ENCODE measurements at regions not wholly inside any gene's neighbourhood (a gene's known extent, or its start where the extent isn't known, plus 50 kb on each side); places are given as distances from the start of the nearest gene placed in this dataset.

GRCh38 chr15:23806980-23807379 lies 119.9 kb upstream of the NDN start:
- no peak for TF ChIP-seq CTCF (IDR thresholded peaks at IDR 0.05)
- Mint-ChIP-seq H3K36me3 (ENCODE audit: unreplicated experiment) (no peaks in the 10 kb centered on the region), H3K27ac (ENCODE audit: unreplicated experiment) (no peak overlapping the region), H3K4me1 (ENCODE audit: unreplicated experiment) (no peaks in the 10 kb centered on the region), H3K27me3 (ENCODE audit: unreplicated experiment) (no peaks in the 10 kb centered on the region), H3K9me3 (ENCODE audit: unreplicated experiment) (peaks cover 32% of the 10 kb centered on the region), H3K4me3 (ENCODE audit: unreplicated experiment) (no peak overlapping the region)
- DNase-seq (ENCODE audit: extremely low spot score, unreplicated experiment) = no peak

GRCh38 chr15:23823508-23823907 lies 136.4 kb upstream of the NDN start:
- no peak for TF ChIP-seq CTCF (IDR thresholded peaks at IDR 0.05)
- peaks cover 48% of the 10 kb centered on the region for H3K9me3 Mint-ChIP-seq (ENCODE audit: unreplicated experiment)
- no peak overlapping the region for H3K27ac Mint-ChIP-seq (ENCODE audit: unreplicated experiment)
- no peak overlapping the region for H3K4me3 Mint-ChIP-seq (ENCODE audit: unreplicated experiment)
- H3K36me3 Mint-ChIP-seq (ENCODE audit: unreplicated experiment) = no peaks in the 10 kb centered on the region
- H3K4me1 Mint-ChIP-seq (ENCODE audit: unreplicated experiment) = no peaks in the 10 kb centered on the region
- no peaks in the 10 kb centered on the region for H3K27me3 Mint-ChIP-seq (ENCODE audit: unreplicated experiment)
- no peak for DNase-seq (ENCODE audit: extremely low spot score, unreplicated experiment)

GRCh38 chr15:23828786-23829185 lies 141.7 kb upstream of the NDN start:
- H3K27me3 Mint-ChIP-seq (ENCODE audit: unreplicated experiment) = no peaks in the 10 kb centered on the region
- H3K27ac Mint-ChIP-seq (ENCODE audit: unreplicated experiment) = no peak overlapping the region
- H3K36me3 Mint-ChIP-seq (ENCODE audit: unreplicated experiment) = no peaks in the 10 kb centered on the region
- H3K4me3 Mint-ChIP-seq (ENCODE audit: unreplicated experiment) = no peak overlapping the region
- no peak for DNase-seq (ENCODE audit: extremely low spot score, unreplicated experiment)
- no peak for TF ChIP-seq CTCF (IDR thresholded peaks at IDR 0.05)
- peaks cover 47% of the 10 kb centered on the region for H3K9me3 Mint-ChIP-seq (ENCODE audit: unreplicated experiment)
- no peaks in the 10 kb centered on the region for H3K4me1 Mint-ChIP-seq (ENCODE audit: unreplicated experiment)

GRCh38 chr15:23835953-23836352 lies 148.8 kb upstream of the NDN start:
- TF ChIP-seq CTCF (IDR thresholded peaks at IDR 0.05) = no peak
- Mint-ChIP-seq H3K9me3 (ENCODE audit: unreplicated experiment) (peaks cover 66% of the 10 kb centered on the region), H3K4me3 (ENCODE audit: unreplicated experiment) (no peak overlapping the region), H3K4me1 (ENCODE audit: unreplicated experiment) (no peaks in the 10 kb centered on the region), H3K36me3 (ENCODE audit: unreplicated experiment) (no peaks in the 10 kb centered on the region), H3K27ac (ENCODE audit: unreplicated experiment) (no peak overlapping the region), H3K27me3 (ENCODE audit: unreplicated experiment) (no peaks in the 10 kb centered on the region)
- no peak for DNase-seq (ENCODE audit: extremely low spot score, unreplicated experiment)

- no peak for DNase-seq (ENCODE audit: extremely low spot score, unreplicated experiment)
- H3K27ac Mint-ChIP-seq (ENCODE audit: unreplicated experiment) = no peak overlapping the region
- no peaks in the 10 kb centered on the region for H3K27me3 Mint-ChIP-seq (ENCODE audit: unreplicated experiment)
- no peak overlapping the region for H3K4me3 Mint-ChIP-seq (ENCODE audit: unreplicated experiment)
- no peaks in the 10 kb centered on the region for H3K36me3 Mint-ChIP-seq (ENCODE audit: unreplicated experiment)
- H3K9me3 Mint-ChIP-seq (ENCODE audit: unreplicated experiment) = peaks cover 61% of the 10 kb centered on the region
- H3K4me1 Mint-ChIP-seq (ENCODE audit: unreplicated experiment) = no peaks in the 10 kb centered on the region
- no peak for TF ChIP-seq CTCF (IDR thresholded peaks at IDR 0.05)
Measured at GRCh38 chr15:23839893-23840474, 152.9 kb upstream of the NDN start.
